ENCODE measurements at regions not wholly inside any gene's neighbourhood (a gene's known extent, or its start where the extent isn't known, plus 50 kb on each side); places are given as distances from the start of the nearest gene placed in this dataset.

- TF ChIP-seq CTCF (conservative IDR thresholded peaks at IDR 0.05 in 1 of 2, IDR thresholded peaks at IDR 0.05 in 1 of 2; ENCODE audit: extremely low read depth in 1 of 2, insufficient read depth in 1 of 2, low read depth in 1 of 2, low read length in 2 of 2): no peak
- no peak for TF ChIP-seq EZH2 (IDR thresholded peaks at IDR 0.05; ENCODE audit: borderline replicate concordance, low read length)
These were observed 304.5 kb upstream of the PKDCC start for GRCh38 chr2:41743324-41743723.

Measured in mammary epithelial cell (primary cell).